DMS53 treated with DMSO at 0.1 percent for 48 hours (cell line): ENCODE measurements at regions not wholly inside any gene's neighbourhood (a gene's known extent, or its start where the extent isn't known, plus 50 kb on each side); places are given as distances from the start of the nearest gene placed in this dataset.
"Not testable (repeated sequence)": the region's sequence is repeated elsewhere in the genome, so short reads cannot be mapped to it uniquely, and the experiment has no call there.

Source experiments
- DNase-seq: peaks from one replicate; lab custom pipeline; 2025; ENCODE audit not compliant: unreplicated experiment; lab: John Stamatoyannopoulos, UW

DNA sequence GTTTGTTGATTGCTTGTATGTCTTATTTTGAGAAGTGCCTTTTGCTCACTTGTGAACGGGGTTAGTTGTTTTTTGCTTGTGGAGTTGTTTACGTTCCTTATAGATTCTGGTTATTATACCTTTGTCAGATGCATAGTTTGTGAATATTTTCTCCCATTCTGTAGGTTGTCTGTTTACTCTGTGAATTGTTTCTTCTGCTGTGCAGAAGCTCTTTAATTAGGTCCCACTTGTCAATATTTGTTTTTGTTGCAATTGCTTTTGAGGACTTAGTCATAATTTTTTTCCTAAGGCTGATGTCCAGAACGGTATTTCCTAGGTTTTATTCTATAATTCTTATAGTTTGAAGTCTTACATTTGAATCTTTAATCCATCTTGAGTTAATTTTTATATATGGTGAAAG, 285.3 kb upstream of the GADL1 start:
- DNase-seq: no peak

- DNase-seq: no peak
These were observed 285.8 kb upstream of the GADL1 start for GRCh38 chr3:31180274-31180673.

DNA sequence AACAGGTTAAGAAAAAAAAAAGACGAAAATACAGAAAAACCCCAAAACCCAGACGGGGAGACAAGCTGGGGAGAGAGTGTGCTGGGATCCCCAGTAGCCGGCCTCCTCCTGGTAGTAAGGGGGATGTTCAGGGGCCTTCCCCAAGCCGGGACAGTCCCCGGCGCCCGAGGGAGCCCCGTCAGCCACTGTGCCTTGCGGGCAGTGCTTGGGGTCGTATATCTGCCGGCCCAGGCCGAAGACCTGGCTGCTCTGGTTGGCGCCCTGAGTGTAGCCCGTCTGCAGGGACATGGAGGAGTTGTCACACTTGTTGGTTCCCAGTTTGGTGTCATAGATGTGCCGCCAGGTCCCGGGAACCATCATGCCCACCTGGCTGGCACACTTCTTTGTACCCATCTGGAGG, 287.2 kb upstream of the GADL1 start:
- DNase-seq: no peak

DNA sequence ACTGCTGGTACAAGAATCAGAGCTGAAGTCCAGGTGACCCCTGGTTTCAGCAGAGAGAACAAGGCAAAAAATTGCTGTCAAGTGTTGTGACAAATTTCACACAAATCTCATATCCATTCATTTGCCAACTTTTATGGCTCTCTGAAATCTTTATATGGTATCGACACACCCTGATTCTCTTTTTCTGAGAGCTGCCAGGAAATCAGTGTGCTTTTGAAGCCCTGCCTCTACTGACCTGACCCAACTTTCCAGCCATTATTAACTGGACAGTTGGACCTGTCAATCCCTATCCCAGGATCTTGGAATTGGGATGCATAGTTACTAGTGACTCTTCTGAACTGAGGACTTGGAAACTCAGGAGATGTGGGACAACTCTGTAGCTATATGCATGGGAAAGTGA, 288.2 kb upstream of the GADL1 start:
- no peak for DNase-seq

DNA sequence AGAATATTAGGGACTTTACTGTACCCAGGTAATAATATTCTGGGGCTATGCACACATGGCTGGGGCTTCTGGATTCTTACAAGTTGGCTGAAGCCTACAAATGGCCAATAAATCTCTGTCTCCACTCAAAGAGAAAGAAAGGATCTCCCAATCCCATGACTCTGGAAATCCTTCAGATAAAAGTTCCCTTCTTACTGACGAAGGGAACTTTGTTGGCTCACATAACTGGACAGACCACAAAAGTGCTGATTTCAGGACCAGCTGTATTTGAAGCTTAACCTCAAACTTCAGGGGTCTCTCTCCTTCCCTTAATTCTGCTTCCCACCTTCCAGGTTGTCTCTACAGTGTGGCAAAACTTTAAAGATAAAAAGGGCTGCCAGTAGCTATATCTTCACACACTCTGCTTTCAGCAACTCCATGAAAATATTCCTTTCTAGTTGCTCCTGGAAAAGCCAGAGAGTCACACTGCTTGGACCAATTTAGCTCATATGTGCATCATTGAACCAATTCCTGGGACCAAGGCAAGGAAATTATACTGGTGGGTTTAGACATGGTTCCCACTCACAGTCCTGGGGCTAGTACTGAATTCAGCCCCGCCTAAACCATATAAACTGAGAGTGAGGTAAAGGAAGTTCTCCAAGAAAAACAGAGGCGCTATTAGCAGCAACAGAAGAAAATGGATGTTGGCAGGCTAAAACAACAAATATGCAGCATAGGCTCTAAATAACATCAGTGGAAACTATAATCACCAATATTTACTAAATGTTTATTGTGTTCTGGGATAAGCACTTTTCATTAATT, 290.0 kb upstream of the GADL1 start:
- DNase-seq: no peak

GRCh38 chr3:31185062-31185357, 290.5 kb upstream of the GADL1 start:
- no peak for DNase-seq

- DNase-seq: no peak
These were observed 291.6 kb upstream of the GADL1 start for GRCh38 chr3:31186041-31186440.

DNA sequence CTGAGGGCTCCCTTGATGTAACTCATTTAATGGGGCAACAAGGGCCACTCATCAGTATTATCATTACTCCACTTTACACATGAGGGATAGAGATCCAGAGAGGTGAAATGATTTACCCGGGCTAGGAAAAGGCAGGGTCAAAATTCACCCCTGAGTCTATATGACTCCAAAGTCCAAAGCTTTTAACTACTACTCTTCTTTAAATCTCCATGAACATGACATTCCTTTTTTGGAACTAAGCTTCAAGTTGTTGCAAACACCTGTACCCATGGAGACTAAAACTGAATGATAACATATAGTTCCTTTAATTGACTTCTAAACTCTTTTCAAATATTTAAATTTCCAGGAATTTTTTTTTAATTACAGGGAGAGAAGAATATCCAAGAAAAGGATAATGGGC, 292.9 kb upstream of the GADL1 start:
- DNase-seq: no peak

GRCh38 chr3:31188112-31188511, 293.7 kb upstream of the GADL1 start:
- no peak for DNase-seq

GRCh38 chr3:31189330-31189729, 294.9 kb upstream of the GADL1 start:
- no peak for DNase-seq

DNA sequence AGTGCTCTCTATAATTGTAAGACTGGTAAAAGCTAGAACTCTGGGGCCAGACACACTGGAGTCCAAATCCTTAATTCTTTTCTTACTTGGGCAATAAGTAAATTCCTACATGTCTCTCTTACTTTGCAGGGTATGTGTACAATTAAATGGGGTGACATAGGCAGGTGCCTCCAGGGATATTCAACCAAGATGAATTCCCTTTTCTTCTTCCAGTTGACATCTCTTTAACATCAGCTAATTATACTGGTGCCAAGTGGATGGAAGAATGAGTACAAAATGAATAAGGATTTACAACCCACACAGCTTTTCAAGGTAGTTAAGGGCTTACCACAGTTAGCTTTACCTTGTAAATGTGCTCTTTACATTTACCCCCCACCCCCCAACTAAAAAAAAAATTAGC, 295.5 kb upstream of the GADL1 start:
- no peak for DNase-seq

- no peak for DNase-seq
These were observed 296.9 kb upstream of the GADL1 start for GRCh38 chr3:31191354-31191753.

- no peak for DNase-seq
These were observed 299.0 kb upstream of the GADL1 start for GRCh38 chr3:31193429-31193828.

DNA sequence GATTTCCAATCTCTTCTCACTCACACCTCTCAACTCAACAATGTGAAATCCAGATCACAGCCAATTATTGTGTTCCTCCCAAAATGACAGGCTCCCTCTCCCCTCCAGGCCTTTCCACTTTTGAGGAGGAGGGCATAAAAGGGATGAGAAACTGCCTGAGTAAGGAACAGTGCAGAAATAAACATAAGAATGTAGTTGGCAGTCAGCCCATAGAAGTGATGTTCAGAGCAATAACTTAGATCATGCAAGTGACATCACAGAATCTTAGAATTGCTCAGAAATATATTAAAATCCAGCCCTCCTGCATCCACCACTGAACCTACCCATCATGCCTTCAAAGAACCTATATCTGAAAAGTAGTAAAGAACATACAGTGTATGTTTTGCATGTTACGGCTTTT, 299.4 kb upstream of the GADL1 start:
- DNase-seq: no peak

DNA sequence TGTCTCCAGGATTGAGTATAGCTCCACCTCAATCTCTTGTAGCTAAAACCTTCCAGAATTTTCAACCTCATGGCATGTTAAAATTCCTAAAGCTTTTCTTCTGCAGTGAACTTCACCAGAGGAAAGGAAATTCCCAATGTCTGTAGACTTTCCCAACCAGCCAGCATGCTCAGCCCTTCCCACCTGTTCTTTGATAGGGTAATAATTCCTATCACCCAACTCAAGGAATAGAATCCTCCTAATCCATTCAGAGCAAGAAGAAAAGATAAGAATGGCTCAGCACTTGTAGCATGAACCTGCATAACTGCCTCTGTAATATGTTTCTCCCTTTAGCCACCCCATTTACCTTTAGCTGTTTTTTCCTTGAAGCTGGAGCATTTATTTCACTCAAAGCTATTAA, 301.8 kb upstream of the GADL1 start:
- DNase-seq: no peak

- no peak for DNase-seq
These were observed 302.5 kb upstream of the GADL1 start for GRCh38 chr3:31196881-31197364.

DNA sequence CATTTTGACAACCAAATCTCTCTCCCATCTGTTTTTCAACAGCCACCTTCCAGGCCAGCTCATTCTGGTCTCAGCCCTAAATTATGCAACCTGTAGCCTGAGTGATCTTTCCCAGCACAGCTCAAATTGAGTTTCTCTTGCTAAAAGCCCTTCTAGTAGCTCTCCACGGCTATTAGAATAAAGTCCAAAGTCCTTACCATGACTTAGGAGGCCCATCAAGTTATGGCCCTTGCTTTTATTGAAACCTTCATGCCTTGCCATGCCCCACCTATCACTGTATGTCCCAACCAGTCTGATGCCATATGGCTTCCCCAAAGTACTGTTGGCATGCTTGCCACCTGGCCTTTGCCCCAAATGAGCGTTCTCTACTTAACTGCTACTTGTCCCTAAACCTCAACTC, 303.5 kb upstream of the GADL1 start:
- no peak for DNase-seq

GRCh38 chr3:31198890-31199289, 304.4 kb upstream of the GADL1 start:
- no peak for DNase-seq

GRCh38 chr3:31203960-31204795, 309.7 kb upstream of the GADL1 start:
- DNase-seq: no peak

GRCh38 chr3:31204796-31205056, 310.3 kb upstream of the GADL1 start:
- not testable (repeated sequence) for DNase-seq

- no peak for DNase-seq
These were observed 315.7 kb upstream of the GADL1 start for GRCh38 chr3:31210068-31210645.

GRCh38 chr3:31213869-31214486, 318.7 kb upstream of the STT3B start:
- DNase-seq: no peak
